Neural cell (in vitro differentiated cells): ENCODE measurements at regions not wholly inside any gene's neighbourhood (a gene's known extent, or its start where the extent isn't known, plus 50 kb on each side); places are given as distances from the start of the nearest gene placed in this dataset.

Source experiments
- H2AFZ ChIP-seq: fragments of 200-600, 300-800 bp; sonication (generic), shearing (Covaris generic); 2 replicates; pipeline ENCODE4 v1.6.0; 2014; ENCODE audit warnings: low read depth, mild to moderate bottlenecking, antibody characterized with exemption, low read length, moderate library complexity
- H3F3A ChIP-seq: fragments of 200-600 bp; shearing (Covaris generic); 2 replicates; pipeline ENCODE4 v1.6.1; 2016; ENCODE audit warnings: mild to moderate bottlenecking, moderate library complexity, mixed read lengths, antibody characterized with exemption, low read length; ENCODE audit not compliant: insufficient read depth, poor library complexity, severe bottlenecking
- H3K27ac ChIP-seq: fragments of 200-600, 300-800 bp; sonication (generic), shearing (Covaris generic); 2 replicates; pipeline ENCODE4 v1.5.1; 2014; ENCODE audit warnings: mild to moderate bottlenecking, low read length, moderate library complexity
- H3K27me3 ChIP-seq: fragments of 300-800, 200-600 bp; sonication (generic), shearing (Covaris generic); 2 replicates; pipeline ENCODE4 v1.6.0; 2014; ENCODE audit warnings: mild to moderate bottlenecking, low read depth, low read length, moderate library complexity; ENCODE audit not compliant: insufficient read depth
- H3K36me3 ChIP-seq: fragments of 300-800, 200-600 bp; sonication (generic), shearing (Covaris generic); 2 replicates; pipeline ENCODE4 v1.5.1; 2014; ENCODE audit warnings: mild to moderate bottlenecking, antibody characterized with exemption, low read length, moderate library complexity; ENCODE audit not compliant: insufficient read depth
- H3K4me2 ChIP-seq: fragments of 300-800, 200-600 bp; sonication (generic), shearing (Covaris generic); 2 replicates; pipeline ENCODE4 v1.6.0; 2014; ENCODE audit warnings: mild to moderate bottlenecking, low read length
- H3K4me3 ChIP-seq: fragments of 300-800, 200-600 bp; sonication (generic), shearing (Covaris generic); 2 replicates; pipeline ENCODE4 v1.5.1; 2014; ENCODE audit warnings: mild to moderate bottlenecking, low read length, moderate library complexity
- H3K79me2 ChIP-seq: fragments of 200-600 bp; shearing (Covaris generic); replicated peaks from 2 replicates; pipeline ENCODE4 v1.6.0; 2014; ENCODE audit warnings: mild to moderate bottlenecking, low read length, moderate library complexity; ENCODE audit not compliant: insufficient read depth
- H3K9ac ChIP-seq: fragments of 300-800, 200-600 bp; sonication (generic), shearing (Covaris generic); 2 replicates; pipeline ENCODE4 v1.6.1; 2016; ENCODE audit warnings: mild to moderate bottlenecking, low read length, mixed read lengths
- H3K9me2 ChIP-seq: fragments of 200-600 bp; shearing (Covaris generic); 2 replicates; pipeline ENCODE4 v1.6.1; 2016; ENCODE audit warnings: mild to moderate bottlenecking, low read length, mixed read lengths; ENCODE audit not compliant: insufficient read depth
- H3K9me3 ChIP-seq: fragments of 200-600, 300-800 bp; sonication (generic), shearing (Covaris generic); 2 replicates; pipeline ENCODE4 v1.6.1; 2016; ENCODE audit warnings: mild to moderate bottlenecking, mixed run types, low read length, moderate library complexity, mixed read lengths
- H4K20me1 ChIP-seq: fragments of 200-600 bp; shearing (Covaris generic); 2 replicates; pipeline ENCODE4 v1.6.1; 2016; ENCODE audit warnings: mild to moderate bottlenecking, mixed run types; ENCODE audit not compliant: insufficient read depth
- EP300 ChIP-seq: fragments of 450-650 bp; conservative IDR thresholded peaks from 2 replicates; pipeline ENCODE4 v1.6.1; 2014; ENCODE audit warnings: antibody characterized with exemption, mild to moderate bottlenecking, moderate library complexity; ENCODE audit not compliant: poor library complexity, severe bottlenecking
- EZH2 ChIP-seq: fragments of 200-600, 300-800 bp; shearing (Covaris generic), sonication (generic); IDR thresholded peaks from 2 replicates; pipeline ENCODE4 v1.6.1; 2014; ENCODE audit warnings: antibody characterized with exemption, low read length, borderline replicate concordance, mild to moderate bottlenecking; ENCODE audit not compliant: insufficient read depth, poor library complexity, severe bottlenecking
- MXI1 ChIP-seq: fragments of 450-650 bp; conservative IDR thresholded peaks from 2 replicates; pipeline ENCODE4 v1.6.1; 2014; ENCODE audit warnings: antibody characterized with exemption, mild to moderate bottlenecking; ENCODE audit not compliant: poor library complexity, severe bottlenecking
- POLR2AphosphoS5 ChIP-seq: IDR thresholded peaks from 2 replicates; pipeline ENCODE4 v1.6.1; 2012
- RAD21 ChIP-seq: fragments of 450-650 bp; conservative IDR thresholded peaks from 2 replicates; pipeline ENCODE4 v1.6.1; 2014; ENCODE audit warnings: antibody characterized with exemption, mild to moderate bottlenecking, moderate library complexity
- SMC3 ChIP-seq: fragments of 450-650 bp; conservative IDR thresholded peaks from 2 replicates; pipeline ENCODE4 v1.6.1; 2014; ENCODE audit warnings: antibody characterized with exemption, mild to moderate bottlenecking, moderate library complexity; ENCODE audit not compliant: poor library complexity
- TAF1 ChIP-seq: IDR thresholded peaks from 2 replicates; pipeline ENCODE4 v1.6.1; 2012; ENCODE audit warnings: low read depth
- TF ChIP-seq, protein P1 (sequence below): fragments of 450-650 bp; IDR thresholded peaks from 2 replicates; pipeline ENCODE4 v1.5.1; 2014; ENCODE audit warnings: antibody characterized with exemption, mild to moderate bottlenecking, moderate library complexity; ENCODE audit not compliant: poor library complexity, severe bottlenecking
- TF ChIP-seq, protein P2 (sequence below): IDR thresholded peaks from 2 replicates; pipeline ENCODE4 v1.6.1; 2012; ENCODE audit warnings: borderline replicate concordance

- Histone ChIP-seq H3F3A (no peaks in the 10 kb centered on the region), H4K20me1 (no peaks in the 10 kb centered on the region), H3K27ac (no peak overlapping the region), H3K36me3 (no peaks in the 10 kb centered on the region), H2AFZ (no peak overlapping the region), H3K79me2 (no peaks in the 10 kb centered on the region), H3K9me3 (no peaks in the 10 kb centered on the region), H3K27me3 (no peaks in the 10 kb centered on the region), H3K4me3 (no peak overlapping the region), H3K9me2 (no peaks in the 10 kb centered on the region), H3K9ac (no peak overlapping the region), H3K4me2 (no peak overlapping the region)
- no peak for TF ChIP-seq EP300
- no peak for TF ChIP-seq POLR2AphosphoS5
- no peak for TF ChIP-seq TAF1
- no peak for TF ChIP-seq RAD21
- TF ChIP-seq SMC3, result no peak
- no peak for TF ChIP-seq MXI1
- TF ChIP-seq, protein P1, sequence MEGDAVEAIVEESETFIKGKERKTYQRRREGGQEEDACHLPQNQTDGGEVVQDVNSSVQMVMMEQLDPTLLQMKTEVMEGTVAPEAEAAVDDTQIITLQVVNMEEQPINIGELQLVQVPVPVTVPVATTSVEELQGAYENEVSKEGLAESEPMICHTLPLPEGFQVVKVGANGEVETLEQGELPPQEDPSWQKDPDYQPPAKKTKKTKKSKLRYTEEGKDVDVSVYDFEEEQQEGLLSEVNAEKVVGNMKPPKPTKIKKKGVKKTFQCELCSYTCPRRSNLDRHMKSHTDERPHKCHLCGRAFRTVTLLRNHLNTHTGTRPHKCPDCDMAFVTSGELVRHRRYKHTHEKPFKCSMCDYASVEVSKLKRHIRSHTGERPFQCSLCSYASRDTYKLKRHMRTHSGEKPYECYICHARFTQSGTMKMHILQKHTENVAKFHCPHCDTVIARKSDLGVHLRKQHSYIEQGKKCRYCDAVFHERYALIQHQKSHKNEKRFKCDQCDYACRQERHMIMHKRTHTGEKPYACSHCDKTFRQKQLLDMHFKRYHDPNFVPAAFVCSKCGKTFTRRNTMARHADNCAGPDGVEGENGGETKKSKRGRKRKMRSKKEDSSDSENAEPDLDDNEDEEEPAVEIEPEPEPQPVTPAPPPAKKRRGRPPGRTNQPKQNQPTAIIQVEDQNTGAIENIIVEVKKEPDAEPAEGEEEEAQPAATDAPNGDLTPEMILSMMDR, result no peak
- TF ChIP-seq EZH2, result no peak
- TF ChIP-seq, protein P2, sequence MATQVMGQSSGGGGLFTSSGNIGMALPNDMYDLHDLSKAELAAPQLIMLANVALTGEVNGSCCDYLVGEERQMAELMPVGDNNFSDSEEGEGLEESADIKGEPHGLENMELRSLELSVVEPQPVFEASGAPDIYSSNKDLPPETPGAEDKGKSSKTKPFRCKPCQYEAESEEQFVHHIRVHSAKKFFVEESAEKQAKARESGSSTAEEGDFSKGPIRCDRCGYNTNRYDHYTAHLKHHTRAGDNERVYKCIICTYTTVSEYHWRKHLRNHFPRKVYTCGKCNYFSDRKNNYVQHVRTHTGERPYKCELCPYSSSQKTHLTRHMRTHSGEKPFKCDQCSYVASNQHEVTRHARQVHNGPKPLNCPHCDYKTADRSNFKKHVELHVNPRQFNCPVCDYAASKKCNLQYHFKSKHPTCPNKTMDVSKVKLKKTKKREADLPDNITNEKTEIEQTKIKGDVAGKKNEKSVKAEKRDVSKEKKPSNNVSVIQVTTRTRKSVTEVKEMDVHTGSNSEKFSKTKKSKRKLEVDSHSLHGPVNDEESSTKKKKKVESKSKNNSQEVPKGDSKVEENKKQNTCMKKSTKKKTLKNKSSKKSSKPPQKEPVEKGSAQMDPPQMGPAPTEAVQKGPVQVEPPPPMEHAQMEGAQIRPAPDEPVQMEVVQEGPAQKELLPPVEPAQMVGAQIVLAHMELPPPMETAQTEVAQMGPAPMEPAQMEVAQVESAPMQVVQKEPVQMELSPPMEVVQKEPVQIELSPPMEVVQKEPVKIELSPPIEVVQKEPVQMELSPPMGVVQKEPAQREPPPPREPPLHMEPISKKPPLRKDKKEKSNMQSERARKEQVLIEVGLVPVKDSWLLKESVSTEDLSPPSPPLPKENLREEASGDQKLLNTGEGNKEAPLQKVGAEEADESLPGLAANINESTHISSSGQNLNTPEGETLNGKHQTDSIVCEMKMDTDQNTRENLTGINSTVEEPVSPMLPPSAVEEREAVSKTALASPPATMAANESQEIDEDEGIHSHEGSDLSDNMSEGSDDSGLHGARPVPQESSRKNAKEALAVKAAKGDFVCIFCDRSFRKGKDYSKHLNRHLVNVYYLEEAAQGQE, result no peak
Observed at GRCh38 chr6:100987556-100987955, 106.4 kb upstream of the ASCC3 start.

DNA sequence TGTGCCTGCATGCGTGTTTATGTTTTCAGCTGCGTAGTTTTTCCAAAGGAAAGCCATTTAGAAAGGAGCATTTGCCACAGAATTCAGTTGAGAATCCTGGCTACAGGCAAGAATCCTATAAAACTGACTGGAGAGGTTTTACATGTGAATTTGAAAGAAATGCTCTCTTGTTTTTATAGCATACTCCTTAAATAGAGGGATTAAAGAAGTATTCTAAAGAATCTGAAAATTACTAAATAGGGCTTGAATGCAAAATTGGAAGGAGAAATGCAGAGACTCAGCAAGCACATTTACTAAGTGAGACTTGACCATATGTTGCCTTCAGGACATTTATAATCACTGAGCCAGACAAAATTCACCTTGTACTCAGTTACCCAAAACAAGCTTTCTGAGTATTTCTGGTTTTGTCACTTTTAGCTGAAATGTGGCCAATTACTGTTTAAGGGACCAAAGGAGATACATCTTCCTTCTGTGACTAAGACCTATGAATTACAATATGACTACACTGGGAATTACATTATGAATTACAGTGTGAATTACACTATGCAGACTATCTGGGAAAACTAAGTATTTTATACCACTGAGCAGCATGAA is 107.4 kb upstream of the ASCC3 start:
- Histone ChIP-seq H3K9me3 (no peaks in the 10 kb centered on the region), H3K79me2 (no peaks in the 10 kb centered on the region), H3K27me3 (no peaks in the 10 kb centered on the region), H2AFZ (no peak overlapping the region), H3K9me2 (no peaks in the 10 kb centered on the region), H3F3A (no peaks in the 10 kb centered on the region), H3K4me3 (no peak overlapping the region), H3K4me2 (no peak overlapping the region), H3K27ac (no peak overlapping the region), H3K36me3 (no peaks in the 10 kb centered on the region), H4K20me1 (no peaks in the 10 kb centered on the region), H3K9ac (no peak overlapping the region)
- TF ChIP-seq, protein P1, result no peak
- TF ChIP-seq EP300, result no peak
- TF ChIP-seq TAF1, result no peak
- TF ChIP-seq MXI1, result no peak
- TF ChIP-seq, protein P2, result no peak
- no peak for TF ChIP-seq RAD21
- TF ChIP-seq SMC3, result no peak
- no peak for TF ChIP-seq POLR2AphosphoS5
- TF ChIP-seq EZH2, result no peak
